H9 (cell line): ENCODE measurements at regions not wholly inside any gene's neighbourhood (a gene's known extent, or its start where the extent isn't known, plus 50 kb on each side); places are given as distances from the start of the nearest gene placed in this dataset.

Experiments used
- DNase-seq: peaks from one replicate; pipeline ENCODE4 v3.0.0-alpha.2; 2017
- H2AFZ ChIP-seq: one replicate; pipeline ENCODE4 v1.6.1; 2013; ENCODE audit warnings: mild to moderate bottlenecking, low read length, control low read depth, moderate library complexity
- H2AK5ac ChIP-seq: 2 replicates; pipeline ENCODE4 v1.6.1; 2013; ENCODE audit warnings: low read length, control low read depth, mixed read lengths; ENCODE audit not compliant: insufficient read length
- H2BK120ac ChIP-seq: one replicate; pipeline ENCODE4 v1.6.1; 2013; ENCODE audit warnings: low read depth, mild to moderate bottlenecking, low read length, control low read depth, inconsistent platforms; ENCODE audit not compliant: poor library complexity, severe bottlenecking
- H2BK12ac ChIP-seq: 2 replicates; pipeline ENCODE4 v1.6.1; 2013; ENCODE audit warnings: low read length, control low read depth, mixed read lengths, low read depth; ENCODE audit not compliant: insufficient read length
- H2BK15ac ChIP-seq: 2 replicates; pipeline ENCODE4 v1.6.1; 2013; ENCODE audit warnings: low read depth, low read length, control low read depth
- H2BK20ac ChIP-seq: one replicate; pipeline ENCODE4 v1.6.1; 2013; ENCODE audit warnings: low read depth, mild to moderate bottlenecking, low read length, control low read depth, inconsistent platforms; ENCODE audit not compliant: poor library complexity, severe bottlenecking
- H2BK5ac ChIP-seq: 2 replicates; pipeline ENCODE4 v1.6.1; 2013; ENCODE audit warnings: low read length, control low read depth, mixed read lengths; ENCODE audit not compliant: insufficient read length
- H3K14ac ChIP-seq: 2 replicates; pipeline ENCODE4 v1.6.1; 2013; ENCODE audit warnings: low read length, control low read depth; ENCODE audit not compliant: insufficient read depth
- H3K18ac ChIP-seq: 2 replicates; pipeline ENCODE4 v1.6.1; 2013; ENCODE audit warnings: low read depth, mild to moderate bottlenecking, mixed read lengths, low read length, control low read depth; ENCODE audit not compliant: insufficient read length
- H3K23ac ChIP-seq: 2 replicates; pipeline ENCODE4 v1.6.1; 2013; ENCODE audit warnings: low read length, control low read depth, mixed read lengths, low read depth; ENCODE audit not compliant: insufficient read length
- H3K23me2 ChIP-seq: 2 replicates; pipeline ENCODE4 v1.6.1; 2013; ENCODE audit warnings: low read depth, mild to moderate bottlenecking, mixed read lengths, low read length, control low read depth; ENCODE audit not compliant: insufficient read length, poor library complexity, severe bottlenecking
- H3K27ac ChIP-seq: 2 replicates; pipeline ENCODE4 v1.5.1; 2013; ENCODE audit warnings: low read length, control low read depth, mixed read lengths, low read depth; ENCODE audit not compliant: insufficient read length
- H3K27me3 ChIP-seq: 2 replicates; pipeline ENCODE4 v1.6.1; 2013; ENCODE audit warnings: low read length, control low read depth, inconsistent platforms; ENCODE audit not compliant: insufficient read depth
- H3K4ac ChIP-seq: 2 replicates; pipeline ENCODE4 v1.6.1; 2013; ENCODE audit warnings: low read depth, mild to moderate bottlenecking, control low read depth, inconsistent platforms, low read length, moderate library complexity
- H3K4me1 ChIP-seq: 2 replicates; pipeline ENCODE4 v1.6.1; 2013; ENCODE audit warnings: low read length, control low read depth, inconsistent platforms; ENCODE audit not compliant: insufficient read depth
- H3K4me2 ChIP-seq: 2 replicates; pipeline ENCODE4 v1.6.1; 2013; ENCODE audit warnings: low read length, control low read depth, mixed read lengths; ENCODE audit not compliant: insufficient read length, insufficient read depth
- H3K56ac ChIP-seq: 2 replicates; pipeline ENCODE4 v1.6.1; 2013; ENCODE audit warnings: low read depth, mild to moderate bottlenecking, mixed read lengths, low read length, control low read depth; ENCODE audit not compliant: insufficient read length
- H3K79me1 ChIP-seq: 2 replicates; pipeline ENCODE4 v1.6.1; 2013; ENCODE audit warnings: low read depth, mild to moderate bottlenecking, moderate library complexity, low read length, control low read depth, inconsistent platforms; ENCODE audit not compliant: insufficient read depth, poor library complexity, severe bottlenecking
- H3K79me2 ChIP-seq: 2 replicates; pipeline ENCODE4 v1.6.1; 2013; ENCODE audit warnings: low read length, control low read depth, inconsistent platforms; ENCODE audit not compliant: insufficient read depth
- H3K9ac ChIP-seq: 2 replicates; pipeline ENCODE4 v1.6.1; 2013; ENCODE audit warnings: low read length, control low read depth, mixed read lengths; ENCODE audit not compliant: insufficient read length; ENCODE audit errors: extremely low read depth
- H3K9me3 ChIP-seq: one replicate; pipeline ENCODE4 v1.6.1; 2013; ENCODE audit warnings: low read depth, low read length, inconsistent platforms; ENCODE audit not compliant: control insufficient read depth
- H3T11ph ChIP-seq: one replicate; pipeline ENCODE4 v1.6.1; 2013; ENCODE audit warnings: mild to moderate bottlenecking, low read length, control low read depth, inconsistent platforms
- H4K20me1 ChIP-seq: one replicate; pipeline ENCODE4 v1.6.1; 2013; ENCODE audit not compliant: control insufficient read depth, insufficient read length, insufficient read depth
- H4K5ac ChIP-seq: 2 replicates; pipeline ENCODE4 v1.6.1; 2013; ENCODE audit warnings: low read depth, mild to moderate bottlenecking, mixed read lengths, low read length, control low read depth; ENCODE audit not compliant: insufficient read length
- H4K8ac ChIP-seq: replicated peaks from 2 replicates; pipeline ENCODE4 v1.6.1; 2013; ENCODE audit warnings: low read length, control low read depth, mixed read lengths, low read depth; ENCODE audit not compliant: insufficient read length
- H4K91ac ChIP-seq: 2 replicates; pipeline ENCODE4 v1.6.1; 2013; ENCODE audit warnings: low read depth, mild to moderate bottlenecking, moderate library complexity, mixed read lengths, low read length, control low read depth; ENCODE audit not compliant: insufficient read length
- H3K27ac Mint-ChIP-seq, 3 experiments: 2 replicates in 2 of 3; 3 replicates in 1 of 3; pipeline ENCODE4 v1.8.0; 2020 to 2021; ENCODE audit warnings: mixed read lengths in 3 of 3, mild to moderate bottlenecking in 1 of 3, moderate library complexity in 1 of 3
- H3K27me3 Mint-ChIP-seq: 2 replicates; pipeline ENCODE4 v1.8.0; 2021; ENCODE audit warnings: low read depth, mild to moderate bottlenecking, moderate library complexity, mixed read lengths
- H3K36me3 Mint-ChIP-seq, 3 experiments: 2 replicates in 2 of 3; 3 replicates in 1 of 3; pipeline ENCODE4 v1.8.0; 2020 to 2021; ENCODE audit warnings: low read depth in 3 of 3, mixed read lengths in 3 of 3; ENCODE audit not compliant: insufficient read depth in 1 of 3
- H3K4me1 Mint-ChIP-seq, 2 experiments: 2 replicates each; pipeline ENCODE4 v1.8.0; 2020; ENCODE audit warnings: mixed read lengths in 2 of 2
- H3K4me3 Mint-ChIP-seq, 2 experiments: 2 replicates in 1 of 2; 3 replicates in 1 of 2; pipeline ENCODE4 v1.8.0; 2020 to 2021; ENCODE audit warnings: mild to moderate bottlenecking in 2 of 2, mixed read lengths in 2 of 2, moderate library complexity in 1 of 2
- H3K9me3 Mint-ChIP-seq, 2 experiments: 2 replicates in 1 of 2; 3 replicates in 1 of 2; pipeline ENCODE4 v1.8.0; 2020; ENCODE audit warnings: mild to moderate bottlenecking in 2 of 2, mixed read lengths in 2 of 2, moderate library complexity in 1 of 2
- WGBS: extraction: QIAGEN DNeasy Blood & Tissue Kit; methylation state at CpG from one replicate; pipeline ENCODE4 v1.1.7; 2013; ENCODE audit warnings: missing lambda C conversion rate, low lambda C conversion rate, mixed read lengths; ENCODE audit not compliant: insufficient read length; ENCODE audit errors: extremely low coverage; 5-methylcytosine and 5-hydroxymethylcytosine counted together
- TF ChIP-seq, protein P1 (sequence below): fragments of 200-600 bp; sonication (generic); conservative IDR thresholded peaks from 3 replicates; pipeline ENCODE4 v1.8.0; 2021; ENCODE audit warnings: antibody characterized with exemption, mild to moderate bottlenecking

DNA sequence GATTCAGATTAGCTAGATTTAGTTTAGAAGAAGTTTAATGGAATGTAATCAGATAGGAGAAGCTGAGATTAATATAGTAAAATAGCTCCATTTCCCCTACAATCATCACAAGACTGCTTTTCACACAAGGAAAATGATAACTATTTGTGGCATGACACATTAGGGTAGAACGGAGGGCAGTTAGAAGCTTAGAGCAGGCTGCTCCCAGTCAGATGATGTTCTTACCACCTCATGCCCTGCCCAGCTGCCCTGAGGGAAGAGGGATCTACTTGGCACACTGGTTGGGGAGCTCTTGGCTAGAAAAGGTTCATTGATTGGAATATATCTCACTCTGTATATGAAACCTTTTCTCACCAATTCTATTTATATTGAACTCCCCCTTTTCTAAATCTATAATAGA is 180.7 kb upstream of the IL15 start:
- H3K23ac ChIP-seq, result no peak overlapping the region
- no CpG with 5 or more reads among the region's 1 CpG for WGBS
- no peaks in the 10 kb centered on the region; the same call in 1 of the 2 replicates for H3K27me3 Mint-ChIP-seq
- no peaks in the 10 kb centered on the region for H3K4me1 ChIP-seq
- no peaks in the 10 kb centered on the region for H3K79me2 ChIP-seq
- H3K14ac ChIP-seq, result no peak overlapping the region
- no peaks in the 10 kb centered on the region for H3K23me2 ChIP-seq
- no peak overlapping the region for H2BK15ac ChIP-seq
- no peak overlapping the region for H3K4me3 Mint-ChIP-seq
- H3K4me1 Mint-ChIP-seq, result no peaks in the 10 kb centered on the region
- H4K8ac ChIP-seq, result no peak overlapping the region
- H3K9me3 Mint-ChIP-seq, result no peaks in the 10 kb centered on the region
- no peak overlapping the region for H2BK20ac ChIP-seq
- no peaks in the 10 kb centered on the region for H3K27me3 ChIP-seq
- no peak overlapping the region for H2BK120ac ChIP-seq
- H2BK5ac ChIP-seq, result no peak overlapping the region
- no peak overlapping the region for H2AFZ ChIP-seq
- no peak for DNase-seq
- no peak overlapping the region for H3K27ac ChIP-seq
- H4K91ac ChIP-seq, result no peak overlapping the region
- H3K4ac ChIP-seq, result no peak overlapping the region
- H3K4me2 ChIP-seq, result no peak overlapping the region
- no peak overlapping the region for H2AK5ac ChIP-seq
- H3K56ac ChIP-seq, result no peak overlapping the region
- no peak overlapping the region for H3T11ph ChIP-seq
- no peaks in the 10 kb centered on the region for H3K36me3 Mint-ChIP-seq
- H3K27ac Mint-ChIP-seq, result no peak overlapping the region
- H4K5ac ChIP-seq, result no peak overlapping the region
- H3K18ac ChIP-seq, result no peak overlapping the region
- TF ChIP-seq, protein P1, sequence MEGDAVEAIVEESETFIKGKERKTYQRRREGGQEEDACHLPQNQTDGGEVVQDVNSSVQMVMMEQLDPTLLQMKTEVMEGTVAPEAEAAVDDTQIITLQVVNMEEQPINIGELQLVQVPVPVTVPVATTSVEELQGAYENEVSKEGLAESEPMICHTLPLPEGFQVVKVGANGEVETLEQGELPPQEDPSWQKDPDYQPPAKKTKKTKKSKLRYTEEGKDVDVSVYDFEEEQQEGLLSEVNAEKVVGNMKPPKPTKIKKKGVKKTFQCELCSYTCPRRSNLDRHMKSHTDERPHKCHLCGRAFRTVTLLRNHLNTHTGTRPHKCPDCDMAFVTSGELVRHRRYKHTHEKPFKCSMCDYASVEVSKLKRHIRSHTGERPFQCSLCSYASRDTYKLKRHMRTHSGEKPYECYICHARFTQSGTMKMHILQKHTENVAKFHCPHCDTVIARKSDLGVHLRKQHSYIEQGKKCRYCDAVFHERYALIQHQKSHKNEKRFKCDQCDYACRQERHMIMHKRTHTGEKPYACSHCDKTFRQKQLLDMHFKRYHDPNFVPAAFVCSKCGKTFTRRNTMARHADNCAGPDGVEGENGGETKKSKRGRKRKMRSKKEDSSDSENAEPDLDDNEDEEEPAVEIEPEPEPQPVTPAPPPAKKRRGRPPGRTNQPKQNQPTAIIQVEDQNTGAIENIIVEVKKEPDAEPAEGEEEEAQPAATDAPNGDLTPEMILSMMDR, result no peak
- H3K9ac ChIP-seq, result no peak overlapping the region
- no peak overlapping the region for H2BK12ac ChIP-seq
- no peaks in the 10 kb centered on the region for H3K79me1 ChIP-seq
- H3K9me3 ChIP-seq, result no peaks in the 10 kb centered on the region
- H4K20me1 ChIP-seq, result no peaks in the 10 kb centered on the region
